Subcutaneous abdominal adipose tissue (tissue), 5 donors: ENCODE measurements at regions not wholly inside any gene's neighbourhood (a gene's known extent, or its start where the extent isn't known, plus 50 kb on each side); places are given as distances from the start of the nearest gene placed in this dataset.

Experiments
- H3K27ac ChIP-seq: one replicate; pipeline ENCODE4 v1.7.0; 2013; ENCODE audit warnings: low read depth, mild to moderate bottlenecking, inconsistent platforms, low read length, moderate library complexity
- H3K27me3 ChIP-seq, 5 donors: one replicate each; pipeline ENCODE4 v1.7.0; 2013; ENCODE audit warnings: low read length in 5 of 5, inconsistent platforms in 1 of 5; ENCODE audit not compliant: control insufficient read depth in 5 of 5, insufficient read depth in 4 of 5
- H3K36me3 ChIP-seq, 5 donors: one replicate each; pipeline ENCODE4 v1.7.0; 2013; ENCODE audit warnings: low read length in 5 of 5; ENCODE audit not compliant: control insufficient read depth in 5 of 5, insufficient read depth in 5 of 5
- H3K4me1 ChIP-seq, 5 donors: one replicate each; pipeline ENCODE4 v1.7.0; 2013; ENCODE audit warnings: low read length in 5 of 5, mild to moderate bottlenecking in 3 of 5, moderate library complexity in 1 of 5; ENCODE audit not compliant: control insufficient read depth in 5 of 5, insufficient read depth in 5 of 5
- H3K4me3 ChIP-seq, 5 donors: one replicate each; pipeline ENCODE4 v1.7.0; 2013; ENCODE audit warnings: low read length in 5 of 5, low read depth in 1 of 5
- H3K9ac ChIP-seq, 5 donors: one replicate each; pipeline ENCODE4 v1.7.0; 2013; ENCODE audit warnings: low read length in 5 of 5, mild to moderate bottlenecking in 4 of 5, moderate library complexity in 3 of 5
- H3K9me3 ChIP-seq, 5 donors: one replicate each; pipeline ENCODE4 v1.7.0; 2013; ENCODE audit warnings: low read length in 5 of 5; ENCODE audit not compliant: control insufficient read depth in 5 of 5
- donor health status: healthy.
- donor health status: healthy.
- donor health status: healthy.
- donor health status: healthy.
- donor health status: healthy.

GRCh38 chr9:13569602-13570067, 290.1 kb upstream of the MPDZ start:
- Histone ChIP-seq H3K9me3 (no peaks in the 10 kb centered on the region), H3K4me1 (peaks cover 9 to 27% (median 24%) of the 10 kb centered on the region in 5 donors), H3K27ac (peak overlapping the region; percentile 81), H3K27me3 (no peaks in the 10 kb centered on the region), H3K36me3 (no peaks in the 10 kb centered on the region), H3K4me3 (no peak overlapping the region), H3K9ac (peak overlapping the region in 1 of 5 donors; percentile 24)

GRCh38 chr9:13568841-13569601, 289.5 kb upstream of the MPDZ start:
- Histone ChIP-seq H3K27ac (peak overlapping the region; percentile 81), H3K9ac (peak overlapping the region in 4 of 5 donors; percentile 49 to 71 (median 62)), H3K9me3 (no peaks in the 10 kb centered on the region), H3K4me1 (peaks cover 9 to 27% (median 24%) of the 10 kb centered on the region in 5 donors), H3K4me3 (peak overlapping the region; percentile 34 to 74 (median 56)), H3K36me3 (no peaks in the 10 kb centered on the region), H3K27me3 (no peaks in the 10 kb centered on the region)

- Histone ChIP-seq H3K4me1 (peaks cover 9 to 27% (median 24%) of the 10 kb centered on the region in 5 donors), H3K27ac (peak overlapping the region; percentile 81), H3K36me3 (no peaks in the 10 kb centered on the region), H3K9ac (peak overlapping the region in 3 of 5 donors; percentile 49 to 71 (median 67)), H3K4me3 (peak overlapping the region; percentile 34 to 74 (median 56)), H3K27me3 (no peaks in the 10 kb centered on the region), H3K9me3 (no peaks in the 10 kb centered on the region)
These were observed 288.9 kb upstream of the MPDZ start for GRCh38 chr9:13568405-13568804.

GRCh38 chr9:13567833-13568232, 288.3 kb upstream of the MPDZ start:
- Histone ChIP-seq H3K36me3 (no peaks in the 10 kb centered on the region), H3K27me3 (no peaks in the 10 kb centered on the region), H3K4me3 (peak overlapping the region in 1 of 5 donors; percentile 56), H3K27ac (peak overlapping the region; percentile 81), H3K9ac (no peak overlapping the region), H3K9me3 (no peaks in the 10 kb centered on the region), H3K4me1 (peaks cover 9 to 27% (median 24%) of the 10 kb centered on the region in 5 donors)

GRCh38 chr9:13557746-13558145, 278.3 kb upstream of the MPDZ start:
- no peak overlapping the region for H3K4me3 ChIP-seq
- no peak overlapping the region for H3K9ac ChIP-seq
- H3K4me1 ChIP-seq, result peaks cover 0 to 5% (median 0%) of the 10 kb centered on the region in 5 donors
- no peaks in the 10 kb centered on the region for H3K9me3 ChIP-seq
- no peak overlapping the region for H3K27ac ChIP-seq
- no peaks in the 10 kb centered on the region for H3K36me3 ChIP-seq
- no peaks in the 10 kb centered on the region for H3K27me3 ChIP-seq

GRCh38 chr9:13556656-13557055, 277.2 kb upstream of the MPDZ start:
- Histone ChIP-seq H3K27ac (no peak overlapping the region), H3K36me3 (no peaks in the 10 kb centered on the region), H3K9me3 (no peaks in the 10 kb centered on the region), H3K9ac (no peak overlapping the region), H3K4me3 (no peak overlapping the region), H3K27me3 (no peaks in the 10 kb centered on the region), H3K4me1 (peaks cover 0 to 5% (median 0%) of the 10 kb centered on the region in 5 donors)

GRCh38 chr9:13555989-13556500, 276.6 kb upstream of the MPDZ start:
- Histone ChIP-seq H3K36me3 (no peaks in the 10 kb centered on the region), H3K27ac (no peak overlapping the region), H3K4me1 (peaks cover 0 to 5% (median 0%) of the 10 kb centered on the region in 5 donors), H3K27me3 (no peaks in the 10 kb centered on the region), H3K9ac (no peak overlapping the region), H3K4me3 (no peak overlapping the region), H3K9me3 (peaks cover 0 to under 1% (median 0%) of the 10 kb centered on the region in 5 donors)

- H3K27ac ChIP-seq, result no peak overlapping the region
These were observed 276.0 kb upstream of the MPDZ start for GRCh38 chr9:13555516-13555915.

GRCh38 chr9:13554626-13555025, 275.1 kb upstream of the MPDZ start:
- H3K4me1 ChIP-seq, result peaks cover 0 to 5% (median 0%) of the 10 kb centered on the region in 5 donors
- no peaks in the 10 kb centered on the region for H3K36me3 ChIP-seq
- H3K9ac ChIP-seq, result no peak overlapping the region
- H3K27ac ChIP-seq, result no peak overlapping the region
- no peak overlapping the region for H3K4me3 ChIP-seq
- peaks cover 0 to 2% (median 0%) of the 10 kb centered on the region in 5 donors for H3K9me3 ChIP-seq
- no peaks in the 10 kb centered on the region for H3K27me3 ChIP-seq

More at GRCh38 chr9:13555516-13555915, 276.0 kb upstream of the MPDZ start:
- no peak overlapping the region for H3K9ac ChIP-seq
- H3K4me1 ChIP-seq, result peaks cover 0 to 5% (median 0%) of the 10 kb centered on the region in 5 donors
- no peaks in the 10 kb centered on the region for H3K36me3 ChIP-seq
- H3K4me3 ChIP-seq, result no peak overlapping the region
- peaks cover 0 to 2% (median 0%) of the 10 kb centered on the region in 5 donors for H3K9me3 ChIP-seq
- no peaks in the 10 kb centered on the region for H3K27me3 ChIP-seq

- Histone ChIP-seq H3K9me3 (peaks cover 0 to 7% (median 0%) of the 10 kb centered on the region in 5 donors), H3K36me3 (no peaks in the 10 kb centered on the region), H3K4me3 (no peak overlapping the region), H3K27ac (no peak overlapping the region), H3K27me3 (no peaks in the 10 kb centered on the region), H3K4me1 (peaks cover 0 to 5% (median 0%) of the 10 kb centered on the region in 5 donors), H3K9ac (no peak overlapping the region)
These were observed 273.2 kb upstream of the MPDZ start for GRCh38 chr9:13552606-13553215.
